B cell (primary cell): ENCODE measurements at regions not wholly inside any gene's neighbourhood (a gene's known extent, or its start where the extent isn't known, plus 50 kb on each side); places are given as distances from the start of the nearest gene placed in this dataset.

Experiments used
- ATAC-seq: fragments of 200-7000 bp; cut with Tn5 transposase; one replicate; pipeline ENCODE4 v1.10.0; 2021; ENCODE audit warnings: low read depth, mild to moderate bottlenecking, moderate number of reproducible peaks, moderate library complexity
- CTCF ChIA-PET: fragments of 350-600 bp; sonication (Branson Sonifier 250); formaldehyde crosslinking; loops from one replicate; lab custom pipeline; 2021; ENCODE audit warnings: antibody characterized with exemption, inconsistent platforms; lab: Charles Lee
- POLR2A ChIA-PET: fragments of 350-600 bp; sonication (Branson Sonifier 250); formaldehyde crosslinking; loops from one replicate; lab custom pipeline; 2021; ENCODE audit warnings: antibody characterized with exemption; lab: Charles Lee
- DNase-seq: peaks from one replicate; pipeline ENCODE4 v3.0.0; 2013
- H2AFZ ChIP-seq: 2 replicates; pipeline ENCODE4 v1.6.1; 2012; ENCODE audit warnings: mild to moderate bottlenecking, low read depth, low read length; ENCODE audit not compliant: insufficient read depth, poor library complexity, severe bottlenecking
- H3K27ac ChIP-seq, 2 donors: 1 replicate in 1 of 2; 2 replicates in 1 of 2; pipeline ENCODE4 v1.5.1; 2012 to 2013; ENCODE audit warnings: low read length in 2 of 2, mild to moderate bottlenecking in 2 of 2, moderate library complexity in 1 of 2
- H3K27me3 ChIP-seq, 4 experiments: fragments of 200-600 bp in 1 of 4; sonication (generic) in 1 of 4; replicated peaks in 1 of 4; 1 replicate in 2 of 4; 2 replicates in 2 of 4; pipeline versions ENCODE4 v1.6.1 to v1.7.0; 2013 to 2016; ENCODE audit warnings: low read length in 3 of 4, mild to moderate bottlenecking in 2 of 4, mixed read lengths in 1 of 4, moderate library complexity in 1 of 4; ENCODE audit not compliant: insufficient read depth in 4 of 4, control insufficient read depth in 3 of 4; ENCODE audit errors: control extremely low read depth in 1 of 4
- H3K36me3 ChIP-seq, 2 experiments: replicated peaks in 1 of 2; 1 replicate in 1 of 2; 2 replicates in 1 of 2; pipeline versions ENCODE4 v1.6.1 to v1.7.1; 2013; ENCODE audit warnings: low read length in 1 of 2; ENCODE audit not compliant: insufficient read depth in 2 of 2, control insufficient read depth in 1 of 2; ENCODE audit errors: control extremely low read depth in 1 of 2, extremely low read depth in 1 of 2
- H3K4me1 ChIP-seq, 2 donors: fragments of 200-600 bp in 1 of 2; sonication (generic) in 1 of 2; 1 replicate in 1 of 2; 2 replicates in 1 of 2; pipeline versions ENCODE4 v1.5.1 to v1.6.1; 2013 to 2017; ENCODE audit warnings: low read length in 2 of 2; ENCODE audit not compliant: control insufficient read depth in 2 of 2, insufficient read depth in 2 of 2
- H3K4me2 ChIP-seq: replicated peaks from 2 replicates; pipeline ENCODE3; 2012; ENCODE audit warnings: mild to moderate bottlenecking, low read depth, low read length; ENCODE audit not compliant: poor library complexity, severe bottlenecking
- H3K4me3 ChIP-seq, 5 experiments: fragments of 200-600 bp in 1 of 5; sonication (generic) in 1 of 5; 1 replicate in 3 of 5; 2 replicates in 2 of 5; pipeline versions ENCODE4 v1.5.1 to v1.7.0; 2011 to 2016; ENCODE audit warnings: low read length in 4 of 5, mild to moderate bottlenecking in 4 of 5, low read depth in 2 of 5, control low read depth in 1 of 5, moderate library complexity in 1 of 5; ENCODE audit not compliant: insufficient read depth in 1 of 5; ENCODE audit errors: control extremely low read depth in 1 of 5, extremely low read depth in 1 of 5
- H3K79me2 ChIP-seq: fragments of 200-600 bp; sonication (generic); one replicate; pipeline ENCODE4 v1.6.0; 2016; ENCODE audit warnings: low read length; ENCODE audit not compliant: control insufficient read depth, insufficient read depth
- H3K9ac ChIP-seq: fragments of 200-600 bp; sonication (generic); 2 replicates; pipeline ENCODE4 v1.6.1; 2017; ENCODE audit warnings: mild to moderate bottlenecking, low read length, moderate library complexity
- H3K9me3 ChIP-seq, 3 donors: one replicate each; pipeline versions ENCODE4 v1.6.1 to v1.7.1; 2013; ENCODE audit warnings: low read length in 2 of 3; ENCODE audit not compliant: control insufficient read depth in 2 of 3, insufficient read depth in 1 of 3; ENCODE audit errors: control extremely low read depth in 1 of 3
- H4K20me1 ChIP-seq: 2 replicates; pipeline ENCODE4 v1.6.0; 2012; ENCODE audit warnings: mild to moderate bottlenecking, low read length; ENCODE audit not compliant: insufficient read depth, control insufficient read depth, poor library complexity, severe bottlenecking
- H3K27ac Mint-ChIP-seq: one replicate; pipeline ENCODE4 v1.8.0; 2021; ENCODE audit warnings: mixed read lengths
- H3K27me3 Mint-ChIP-seq: one replicate; pipeline ENCODE4 v1.8.0; 2021; ENCODE audit warnings: mixed read lengths
- H3K4me1 Mint-ChIP-seq: one replicate; pipeline ENCODE4 v1.8.0; 2021; ENCODE audit warnings: mixed read lengths
- H3K4me3 Mint-ChIP-seq: one replicate; pipeline ENCODE4 v1.8.0; 2021; ENCODE audit warnings: mixed read lengths
- H3K9me3 Mint-ChIP-seq: one replicate; pipeline ENCODE4 v1.8.0; 2022; ENCODE audit warnings: mixed read lengths; ENCODE audit not compliant: insufficient read depth
- EZH2 ChIP-seq: IDR thresholded peaks from 2 replicates; pipeline ENCODE4 v1.6.1; 2012; ENCODE audit warnings: borderline replicate concordance, low read depth, mild to moderate bottlenecking, moderate library complexity, low read length; ENCODE audit not compliant: insufficient read depth, poor library complexity, severe bottlenecking
- WGBS: methylation state at CpG from one replicate; pipeline ENCODE4 v1.1.5; 2013; ENCODE audit warnings: missing lambda C conversion rate; ENCODE audit not compliant: insufficient coverage; 5-methylcytosine and 5-hydroxymethylcytosine counted together
- intact Hi-C: fragments of 100-400 bp; cut with micrococcal nuclease; formaldehyde crosslinking; loops from one replicate; pipeline ENCODE4 v1.10.0; 2022
- TF ChIP-seq, protein P1 (sequence below): fragments of 200-600 bp; IDR thresholded peaks from one replicate; pipeline ENCODE4 v1.8.0; 2022; ENCODE audit warnings: antibody characterized with exemption, mild to moderate bottlenecking

DNA sequence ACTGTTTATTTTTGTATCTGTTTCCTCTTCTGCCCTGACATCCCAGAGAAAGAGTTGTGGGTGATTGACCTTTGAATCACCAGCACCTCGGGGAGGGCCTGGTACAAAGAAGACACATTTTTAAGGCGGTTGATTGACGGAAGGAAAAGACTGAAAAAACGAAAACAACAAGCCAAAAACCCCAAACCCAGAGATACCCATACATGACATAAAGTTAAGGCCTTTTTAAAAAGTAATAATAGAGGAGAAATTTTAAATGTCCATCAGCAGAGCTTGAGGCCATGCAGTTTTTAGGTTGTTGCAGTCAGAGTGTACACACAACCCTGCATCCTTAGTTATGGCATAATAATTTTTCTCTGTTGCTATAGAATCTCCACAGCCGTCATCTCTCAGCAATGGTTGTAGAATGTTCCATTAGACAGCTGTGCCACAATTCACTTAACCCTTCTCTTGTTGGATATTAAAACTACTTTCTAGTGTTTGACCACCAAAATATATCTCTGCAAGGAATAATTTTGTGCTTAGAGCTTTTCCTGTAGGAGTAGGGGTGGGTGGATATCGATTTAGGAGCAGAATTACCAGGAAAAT lies 110.2 kb downstream of the GNL3L start:
- POLR2A ChIA-PET, result interaction anchor here (0.6 to 1.8 kb wide), 8 partner anchors 110 to 1592 kb away, joined by 3 to 14 read pairs (median 6); partner anchors contain the start of genes APEX2, GNL3L, MAGED2 and PHF8
- intact Hi-C loops, result loop anchor here (1.0 to 10.0 kb wide), 3 partner anchors 147 to 1005 kb away; no protein-coding TSS in a partner anchor
- Histone ChIP-seq H3K27ac (peak overlapping the region; percentile 98), H3K4me1 (peaks cover 0 to 12% of the 10 kb centered on the region in 2 donors), H2AFZ (peak overlapping the region; percentile 62), H3K4me2 (peak overlapping the region; percentile 67), H3K9me3 (no peaks in the 10 kb centered on the region), H3K79me2 (no peaks in the 10 kb centered on the region), H3K9ac (peak overlapping the region; percentile 90), H4K20me1 (no peaks in the 10 kb centered on the region), H3K27me3 (no peaks in the 10 kb centered on the region), H3K4me3 (peak overlapping the region in 4 of 5 experiments; percentile 61 to 71 (median 65)), H3K36me3 (no peaks in the 10 kb centered on the region)
- Mint-ChIP-seq H3K27ac (peak overlapping the region; percentile 99), H3K27me3 (no peaks in the 10 kb centered on the region), H3K4me3 (peak overlapping the region; percentile 96), H3K9me3 (peaks cover 2% of the 10 kb centered on the region), H3K4me1 (peaks cover 10% of the 10 kb centered on the region)
- TF ChIP-seq, protein P1, sequence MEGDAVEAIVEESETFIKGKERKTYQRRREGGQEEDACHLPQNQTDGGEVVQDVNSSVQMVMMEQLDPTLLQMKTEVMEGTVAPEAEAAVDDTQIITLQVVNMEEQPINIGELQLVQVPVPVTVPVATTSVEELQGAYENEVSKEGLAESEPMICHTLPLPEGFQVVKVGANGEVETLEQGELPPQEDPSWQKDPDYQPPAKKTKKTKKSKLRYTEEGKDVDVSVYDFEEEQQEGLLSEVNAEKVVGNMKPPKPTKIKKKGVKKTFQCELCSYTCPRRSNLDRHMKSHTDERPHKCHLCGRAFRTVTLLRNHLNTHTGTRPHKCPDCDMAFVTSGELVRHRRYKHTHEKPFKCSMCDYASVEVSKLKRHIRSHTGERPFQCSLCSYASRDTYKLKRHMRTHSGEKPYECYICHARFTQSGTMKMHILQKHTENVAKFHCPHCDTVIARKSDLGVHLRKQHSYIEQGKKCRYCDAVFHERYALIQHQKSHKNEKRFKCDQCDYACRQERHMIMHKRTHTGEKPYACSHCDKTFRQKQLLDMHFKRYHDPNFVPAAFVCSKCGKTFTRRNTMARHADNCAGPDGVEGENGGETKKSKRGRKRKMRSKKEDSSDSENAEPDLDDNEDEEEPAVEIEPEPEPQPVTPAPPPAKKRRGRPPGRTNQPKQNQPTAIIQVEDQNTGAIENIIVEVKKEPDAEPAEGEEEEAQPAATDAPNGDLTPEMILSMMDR, result no peak
- TF ChIP-seq EZH2, result no peak
- WGBS, result 86% methylated on average over 1 of the region's 6 CpGs
- CTCF ChIA-PET, result interaction anchor here (0.7 to 3.5 kb wide), 8 partner anchors 10 to 1078 kb away, joined by 3 to 22 read pairs (median 6); partner anchors contain the start of genes APEX2, FAM120C, GNL3L and MAGED2
- DNase-seq (no peak), ATAC-seq (no peak)

DNA sequence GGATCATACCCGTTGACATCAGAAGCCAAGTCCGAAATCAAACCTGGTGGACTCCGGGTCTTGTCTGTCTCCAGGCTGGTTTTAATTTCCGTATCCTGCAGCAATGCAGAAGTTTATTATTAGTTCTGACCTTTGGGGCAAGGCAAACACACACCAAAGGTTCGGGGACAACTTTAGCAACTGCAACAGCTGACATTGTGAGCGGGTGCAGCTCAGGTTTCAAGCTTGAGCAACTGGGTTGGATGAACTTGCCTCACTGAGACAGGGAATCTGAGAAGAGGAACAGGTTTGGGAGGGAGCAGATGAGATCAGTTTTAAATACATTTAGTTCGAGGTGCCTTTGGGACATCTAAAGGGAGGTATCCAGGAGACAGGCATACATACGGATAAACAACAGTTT lies 110.7 kb downstream of the GNL3L start:
- Mint-ChIP-seq H3K27me3 (no peaks in the 10 kb centered on the region), H3K27ac (peak overlapping the region; percentile 53), H3K9me3 (peaks cover 2% of the 10 kb centered on the region), H3K4me3 (no peak overlapping the region), H3K4me1 (peaks cover 10% of the 10 kb centered on the region)
- H3K27ac ChIP-seq, result no peak overlapping the region
- ATAC-seq, result no peak
- TF ChIP-seq, protein P1, result no peak
- TF ChIP-seq EZH2, result no peak
- CTCF ChIA-PET, result interaction anchor here (1.1 to 3.5 kb wide), 3 partner anchors 146 to 359 kb away, joined by 3 to 22 read pairs (median 10); partner anchors contain the start of genes APEX2 and MAGED2
- no peaks in the 10 kb centered on the region for H3K79me2 ChIP-seq
- H3K9ac ChIP-seq, result no peak overlapping the region
- H4K20me1 ChIP-seq, result no peaks in the 10 kb centered on the region
- no peaks in the 10 kb centered on the region for H3K9me3 ChIP-seq
- 98% methylated on average over 5 of the region's 8 CpGs for WGBS
- intact Hi-C loops, result loop anchor here (1.0 to 10.0 kb wide), 3 partner anchors 147 to 1004 kb away; no protein-coding TSS in a partner anchor
- no peaks in the 10 kb centered on the region for H3K36me3 ChIP-seq
- no peaks in the 10 kb centered on the region for H3K27me3 ChIP-seq
- H3K4me1 ChIP-seq, result peaks cover 0 to 12% of the 10 kb centered on the region in 2 donors
- no peak for DNase-seq
- H3K4me2 ChIP-seq, result no peak overlapping the region
- POLR2A ChIA-PET, result no interaction called here
- no peak overlapping the region for H2AFZ ChIP-seq
- no peak overlapping the region for H3K4me3 ChIP-seq
